Osteocyte (in vitro differentiated cells): ENCODE measurements at regions not wholly inside any gene's neighbourhood (a gene's known extent, or its start where the extent isn't known, plus 50 kb on each side); places are given as distances from the start of the nearest gene placed in this dataset.

Source experiments
- DNase-seq: peaks from one replicate; pipeline ENCODE4 v3.0.0; 2021; ENCODE audit warnings: mixed read lengths; ENCODE audit not compliant: unreplicated experiment; ENCODE audit errors: extremely low spot score
- H3K27ac Mint-ChIP-seq: one replicate; pipeline ENCODE4 v1.8.0; 2021; ENCODE audit warnings: mild to moderate bottlenecking, mixed read lengths; ENCODE audit not compliant: unreplicated experiment
- H3K27me3 Mint-ChIP-seq: one replicate; pipeline ENCODE4 v1.8.0; 2021; ENCODE audit warnings: mixed read lengths; ENCODE audit not compliant: unreplicated experiment
- H3K36me3 Mint-ChIP-seq: one replicate; pipeline ENCODE4 v1.8.0; 2021; ENCODE audit warnings: mixed read lengths; ENCODE audit not compliant: unreplicated experiment
- H3K4me1 Mint-ChIP-seq: one replicate; pipeline ENCODE4 v1.8.0; 2021; ENCODE audit warnings: mixed read lengths; ENCODE audit not compliant: unreplicated experiment
- H3K4me3 Mint-ChIP-seq: one replicate; pipeline ENCODE4 v1.8.0; 2021; ENCODE audit warnings: mild to moderate bottlenecking, moderate library complexity, mixed read lengths; ENCODE audit not compliant: unreplicated experiment
- H3K9me3 Mint-ChIP-seq: one replicate; pipeline ENCODE4 v1.8.0; 2021; ENCODE audit warnings: mixed read lengths; ENCODE audit not compliant: unreplicated experiment
- CTCF ChIP-seq: fragments of 200-600 bp; sonication (generic); IDR thresholded peaks from 2 replicates; pipeline ENCODE4 v1.5.0; 2021; ENCODE audit warnings: antibody characterized with exemption, mild to moderate bottlenecking, moderate library complexity

DNA sequence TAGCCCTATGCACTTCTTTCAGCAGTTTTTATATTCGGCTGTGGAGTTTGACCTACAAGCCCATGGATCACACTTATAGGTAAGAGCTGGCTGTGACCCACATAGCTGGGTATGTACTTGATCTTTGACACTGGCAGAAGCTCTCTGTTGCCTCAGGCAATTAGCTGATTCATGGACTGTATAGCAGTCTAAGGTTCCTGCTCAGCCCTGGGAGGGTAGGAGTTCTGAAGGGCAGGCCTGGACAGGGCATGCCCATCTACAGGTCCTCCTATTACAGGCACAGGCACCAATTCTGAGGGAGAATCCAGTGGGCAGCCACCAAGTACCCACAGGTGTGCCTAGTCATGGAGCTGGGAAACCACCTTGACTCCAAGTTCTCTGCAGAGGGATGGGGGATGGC, 301.8 kb upstream of the GALNT5 start:
- H3K4me1 Mint-ChIP-seq = no peaks in the 10 kb centered on the region
- no peak overlapping the region for H3K27ac Mint-ChIP-seq
- peaks cover 5% of the 10 kb centered on the region for H3K9me3 Mint-ChIP-seq
- no peaks in the 10 kb centered on the region for H3K36me3 Mint-ChIP-seq
- no peak for DNase-seq
- peaks cover 3% of the 10 kb centered on the region for H3K27me3 Mint-ChIP-seq
- no peak overlapping the region for H3K4me3 Mint-ChIP-seq
- TF ChIP-seq CTCF = no peak

- H3K27me3 Mint-ChIP-seq = peaks cover 3% of the 10 kb centered on the region
- TF ChIP-seq CTCF = no peak
- peaks cover 5% of the 10 kb centered on the region for H3K9me3 Mint-ChIP-seq
- H3K27ac Mint-ChIP-seq = no peak overlapping the region
- H3K36me3 Mint-ChIP-seq = no peaks in the 10 kb centered on the region
- no peaks in the 10 kb centered on the region for H3K4me1 Mint-ChIP-seq
- no peak overlapping the region for H3K4me3 Mint-ChIP-seq
- DNase-seq = no peak
Measured at GRCh38 chr2:156956161-156956560, 301.3 kb upstream of the GALNT5 start.

DNA sequence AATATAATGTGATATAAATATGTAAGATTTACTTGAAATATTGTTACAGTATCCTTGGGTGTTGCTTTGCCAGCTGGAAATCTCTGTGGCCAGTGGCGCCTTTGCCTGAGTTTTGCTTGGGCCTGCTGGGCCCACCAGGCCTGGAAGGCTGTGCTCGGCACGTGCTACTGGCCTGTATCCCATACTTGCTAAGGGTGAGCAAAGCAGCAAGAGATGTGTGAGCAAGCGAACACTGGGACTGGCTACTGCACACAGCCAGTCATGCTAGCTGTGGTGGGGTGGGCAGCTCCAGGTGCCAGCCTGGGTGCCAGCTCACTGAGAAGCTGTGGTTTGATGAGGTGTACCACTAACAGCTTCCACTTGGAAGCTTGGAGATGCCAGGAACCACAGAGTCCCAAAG, 299.1 kb upstream of the GALNT5 start:
- Mint-ChIP-seq H3K4me3 (no peak overlapping the region), H3K36me3 (no peaks in the 10 kb centered on the region), H3K27me3 (peaks cover 1% of the 10 kb centered on the region), H3K9me3 (peaks cover 5% of the 10 kb centered on the region), H3K27ac (no peak overlapping the region), H3K4me1 (no peaks in the 10 kb centered on the region)
- DNase-seq = no peak
- TF ChIP-seq CTCF = no peak

DNA sequence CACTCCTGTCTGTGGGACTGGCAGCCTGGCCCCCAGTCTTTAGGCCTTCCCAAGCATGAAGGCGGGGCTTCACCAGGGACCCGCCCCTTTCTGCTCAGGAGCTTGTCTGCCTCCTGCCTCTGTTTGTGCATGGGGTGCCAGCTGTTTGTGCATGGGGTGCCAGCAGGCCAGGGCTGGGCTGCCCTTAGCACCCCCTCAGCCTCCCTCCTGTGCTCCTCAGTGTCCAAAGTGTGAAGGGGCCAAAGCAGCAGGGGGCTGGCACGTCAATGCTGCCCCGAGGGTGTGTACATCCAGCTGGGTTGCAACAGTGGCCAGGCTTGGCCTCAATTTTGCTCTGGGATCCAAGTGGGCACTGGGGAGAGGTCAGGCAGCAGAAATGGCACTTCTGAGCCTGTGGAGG, 298.0 kb upstream of the GALNT5 start:
- no peaks in the 10 kb centered on the region for H3K36me3 Mint-ChIP-seq
- no peak overlapping the region for H3K4me3 Mint-ChIP-seq
- H3K27me3 Mint-ChIP-seq = no peaks in the 10 kb centered on the region
- peaks cover 5% of the 10 kb centered on the region for H3K9me3 Mint-ChIP-seq
- no peak for TF ChIP-seq CTCF
- no peaks in the 10 kb centered on the region for H3K4me1 Mint-ChIP-seq
- H3K27ac Mint-ChIP-seq = no peak overlapping the region
- no peak for DNase-seq

DNA sequence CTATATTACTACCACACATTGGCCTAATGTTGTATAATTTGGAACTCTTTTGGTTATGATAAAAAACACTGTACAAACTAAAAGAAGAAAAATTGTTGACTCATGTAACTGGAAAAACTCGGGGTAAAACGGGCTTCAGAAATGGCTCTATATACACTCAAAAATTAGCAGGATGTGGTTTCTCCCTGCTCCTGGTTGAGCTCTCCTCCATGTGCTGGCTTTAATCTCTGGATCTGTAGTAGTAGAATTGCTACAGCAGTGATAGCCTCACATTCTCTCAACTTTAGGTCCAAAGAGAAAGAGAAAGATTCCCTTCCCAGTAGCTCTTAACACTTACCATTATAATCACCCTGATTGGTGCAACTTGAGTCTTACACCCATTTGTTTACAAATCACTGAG, 274.9 kb upstream of the GALNT5 start:
- TF ChIP-seq CTCF = no peak
- Mint-ChIP-seq H3K27ac (no peak overlapping the region), H3K9me3 (no peaks in the 10 kb centered on the region), H3K36me3 (no peaks in the 10 kb centered on the region), H3K4me3 (no peak overlapping the region), H3K4me1 (no peaks in the 10 kb centered on the region), H3K27me3 (peaks cover 36% of the 10 kb centered on the region)
- no peak for DNase-seq
